H4 (cell line): ENCODE measurements at regions not wholly inside any gene's neighbourhood (a gene's known extent, or its start where the extent isn't known, plus 50 kb on each side); places are given as distances from the start of the nearest gene placed in this dataset.

ENCODE experiments used
- DNase-seq: peaks from one replicate; pipeline ENCODE4 v3.0.0-alpha.2; 2015; ENCODE audit warnings: low spot score

GRCh38 chr2:66382091-66382490, 52.8 kb upstream of the MEIS1 start:
- DNase-seq = no peak

- no peak for DNase-seq
These were observed 55.5 kb upstream of the MEIS1 start for GRCh38 chr2:66379473-66379872.

DNA sequence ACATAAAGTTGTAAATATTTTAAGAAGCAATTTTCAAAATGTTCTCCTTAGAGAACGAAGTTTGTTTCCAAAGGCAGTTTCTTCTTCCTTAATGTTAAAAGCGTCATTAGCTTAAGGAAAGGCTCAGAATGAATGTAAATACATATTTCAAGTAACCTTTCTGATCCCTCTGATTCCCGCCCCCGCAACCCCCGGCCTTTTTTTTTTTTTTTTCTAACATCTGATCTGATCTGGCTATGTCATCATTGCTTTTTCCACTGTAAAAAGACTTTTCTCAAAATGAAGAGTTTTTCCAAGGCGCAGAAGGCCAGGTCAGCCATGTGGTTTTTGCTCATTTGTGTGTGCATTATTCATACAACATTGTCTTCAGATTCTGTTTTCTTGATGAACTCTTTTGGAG, 57.1 kb upstream of the MEIS1 start:
- DNase-seq = no peak

- DNase-seq = no peak
These were observed 64.1 kb upstream of the MEIS1 start for GRCh38 chr2:66370824-66371223.

GRCh38 chr2:66366619-66367018, 68.3 kb upstream of the MEIS1 start:
- no peak for DNase-seq

DNA sequence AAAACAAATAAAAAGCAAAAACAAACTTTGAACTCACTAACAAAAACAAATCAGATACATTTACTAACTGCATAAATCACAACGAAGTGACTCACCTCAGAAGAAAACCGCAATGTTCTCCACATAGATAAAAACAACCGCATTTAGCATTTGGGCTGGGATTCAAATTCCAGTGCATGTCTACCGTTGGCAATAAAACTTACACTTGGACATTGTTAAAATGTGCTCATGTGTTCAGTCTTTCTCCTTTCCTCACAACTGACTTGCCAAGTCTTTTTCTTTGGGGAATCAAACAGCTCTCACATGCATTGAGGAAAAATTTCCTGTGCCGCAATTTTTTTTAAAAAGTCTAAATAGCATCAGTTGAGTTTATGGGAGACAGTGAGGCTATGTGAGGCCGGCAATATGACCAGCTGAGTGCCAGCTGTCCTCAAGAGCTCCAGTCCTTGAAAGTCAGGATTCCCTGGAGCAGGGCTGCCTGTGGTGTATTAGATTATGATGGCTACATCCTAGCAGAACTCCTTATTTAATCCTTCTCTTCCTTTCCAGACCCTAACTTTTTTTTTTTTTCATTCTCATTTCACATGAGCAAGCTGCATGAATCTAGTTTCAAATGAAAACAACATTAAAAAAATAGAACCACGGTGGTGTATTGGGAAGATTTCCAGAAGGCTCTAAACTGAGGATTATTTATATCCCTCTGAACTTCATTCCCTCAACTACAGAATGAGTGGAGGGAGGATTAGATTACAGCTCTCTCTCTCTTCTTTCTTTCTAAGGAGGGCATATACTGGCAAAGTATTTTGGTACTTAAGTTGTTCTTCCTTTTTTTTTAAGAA, 70.2 kb upstream of the MEIS1 start:
- DNase-seq = peak; percentile 91

DNA sequence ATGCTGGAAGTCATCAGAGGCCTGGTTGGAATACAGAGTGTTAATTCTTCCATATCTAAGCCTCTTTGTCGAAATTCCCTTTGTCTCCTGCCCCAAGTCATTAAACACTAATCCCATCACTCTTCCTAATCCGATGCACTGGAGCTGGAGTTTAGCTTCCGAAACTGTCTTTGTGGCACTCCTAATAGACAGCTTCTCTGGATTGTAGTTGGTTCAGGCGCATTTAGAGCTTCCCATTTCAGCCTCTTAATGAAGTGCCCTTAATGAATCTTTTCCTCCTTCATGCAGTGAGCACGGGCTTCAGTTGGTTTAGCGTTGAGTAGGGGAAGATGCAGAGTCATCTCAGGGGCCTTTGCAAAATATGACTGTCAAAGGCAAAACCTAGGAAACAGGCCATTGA, 72.2 kb upstream of the MEIS1 start:
- no peak for DNase-seq

DNA sequence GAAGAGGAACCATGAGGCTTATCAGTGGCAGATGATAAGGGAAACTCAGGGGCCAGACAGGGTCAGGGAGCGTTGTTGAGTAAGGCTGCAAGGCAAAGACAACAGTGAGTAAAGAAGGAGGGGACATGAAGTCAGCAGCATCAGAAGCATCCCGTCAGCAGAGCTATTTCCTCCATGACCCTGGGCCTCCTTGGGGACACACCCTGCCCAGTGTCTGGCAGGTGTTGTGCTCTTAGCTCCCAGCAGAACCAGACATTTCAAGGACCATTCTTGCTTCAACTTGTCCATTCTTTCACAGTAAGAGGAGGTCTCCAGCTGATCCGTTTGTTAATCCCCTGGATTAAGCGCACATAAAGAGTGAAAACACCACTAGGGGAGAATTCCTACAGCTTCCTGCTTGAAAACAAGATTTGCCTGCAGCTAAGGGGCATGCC, 88.7 kb upstream of the MEIS1 start:
- no peak for DNase-seq

DNA sequence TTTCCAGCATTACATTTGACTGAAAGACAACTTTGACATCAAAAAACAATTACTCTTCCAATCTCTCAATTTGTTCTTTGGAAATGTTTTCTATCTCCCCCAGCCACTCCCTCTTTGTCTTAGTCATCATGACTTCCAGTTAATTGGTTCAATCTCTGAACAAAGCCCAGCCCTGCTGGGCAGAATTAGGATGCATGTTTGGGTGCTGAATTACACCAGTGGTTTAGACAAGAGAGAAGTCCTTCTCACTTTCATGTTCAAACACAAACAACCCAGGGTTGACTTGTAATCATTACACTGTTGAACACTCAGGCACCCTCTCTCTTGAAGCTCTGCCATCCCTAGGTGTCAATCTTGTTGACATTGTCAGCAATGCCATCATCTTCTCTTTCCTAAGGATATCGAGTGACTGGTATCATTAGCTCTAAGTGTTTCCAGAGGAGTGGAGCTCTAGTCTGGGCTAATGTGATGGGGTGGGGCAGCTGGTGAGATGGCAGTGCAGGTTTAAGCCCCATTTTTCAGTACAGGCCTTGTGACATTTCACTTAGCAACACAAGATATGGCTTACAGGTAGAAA, 90.8 kb upstream of the MEIS1 start:
- no peak for DNase-seq

GRCh38 chr2:66343259-66343658, 91.7 kb upstream of the MEIS1 start:
- no peak for DNase-seq

DNA sequence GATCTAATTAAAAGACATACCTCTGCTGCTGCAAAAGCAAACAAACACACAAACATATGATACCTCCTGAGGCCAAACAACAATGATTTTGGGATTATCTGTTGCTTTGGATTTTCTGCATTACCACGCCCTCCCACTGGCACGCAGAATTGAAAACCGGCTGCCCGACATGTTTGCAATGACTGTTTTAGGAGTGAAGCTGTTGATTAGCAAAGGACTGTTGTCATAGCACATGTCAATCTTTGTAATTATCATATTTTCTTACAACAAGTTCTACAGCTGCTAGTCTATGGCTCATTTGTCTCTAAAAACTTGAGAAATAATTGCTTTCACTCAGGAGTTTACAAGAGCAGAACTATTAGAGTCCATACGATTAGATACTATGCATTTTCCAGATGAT, 94.4 kb upstream of the MEIS1 start:
- DNase-seq = no peak

- DNase-seq = peak; percentile 54
These were observed 100.5 kb upstream of the MEIS1 start for GRCh38 chr2:66334237-66335029.

GRCh38 chr2:66331176-66331575, 103.7 kb upstream of the MEIS1 start:
- DNase-seq = no peak

GRCh38 chr2:66329081-66329605, 105.8 kb upstream of the MEIS1 start:
- no peak for DNase-seq

DNA sequence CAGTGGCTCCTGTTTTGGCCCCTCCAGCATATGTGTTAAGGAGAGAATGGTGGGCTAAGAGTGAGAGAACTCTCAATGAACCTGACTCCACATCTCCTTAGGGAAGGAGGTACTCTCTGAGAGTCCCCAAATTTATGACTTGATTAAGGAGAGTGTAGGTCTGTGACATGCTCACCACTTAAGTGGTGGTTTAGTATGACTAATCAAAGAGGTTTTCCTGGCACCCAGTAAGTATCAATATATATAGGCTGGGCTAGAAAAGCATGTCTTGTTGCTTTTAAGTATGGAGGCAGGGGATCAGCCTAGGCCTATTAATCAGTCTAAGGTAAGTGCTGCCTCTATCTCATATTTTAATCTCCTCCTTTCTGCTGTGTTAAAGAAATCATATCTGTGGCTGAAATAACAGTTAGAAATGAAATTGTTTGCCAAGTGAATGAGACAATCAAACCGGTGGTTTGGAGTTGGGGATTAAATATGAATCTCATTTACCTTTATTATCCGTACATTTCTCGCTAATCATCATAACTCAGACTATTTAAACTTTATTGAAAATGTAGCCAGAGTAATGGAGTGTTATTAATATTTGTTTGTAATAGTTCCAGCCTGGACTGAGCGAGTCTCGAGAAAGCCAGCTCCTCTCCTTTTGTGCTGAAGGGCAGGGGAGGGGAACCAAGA, 107.7 kb upstream of the MEIS1 start:
- DNase-seq = no peak

DNA sequence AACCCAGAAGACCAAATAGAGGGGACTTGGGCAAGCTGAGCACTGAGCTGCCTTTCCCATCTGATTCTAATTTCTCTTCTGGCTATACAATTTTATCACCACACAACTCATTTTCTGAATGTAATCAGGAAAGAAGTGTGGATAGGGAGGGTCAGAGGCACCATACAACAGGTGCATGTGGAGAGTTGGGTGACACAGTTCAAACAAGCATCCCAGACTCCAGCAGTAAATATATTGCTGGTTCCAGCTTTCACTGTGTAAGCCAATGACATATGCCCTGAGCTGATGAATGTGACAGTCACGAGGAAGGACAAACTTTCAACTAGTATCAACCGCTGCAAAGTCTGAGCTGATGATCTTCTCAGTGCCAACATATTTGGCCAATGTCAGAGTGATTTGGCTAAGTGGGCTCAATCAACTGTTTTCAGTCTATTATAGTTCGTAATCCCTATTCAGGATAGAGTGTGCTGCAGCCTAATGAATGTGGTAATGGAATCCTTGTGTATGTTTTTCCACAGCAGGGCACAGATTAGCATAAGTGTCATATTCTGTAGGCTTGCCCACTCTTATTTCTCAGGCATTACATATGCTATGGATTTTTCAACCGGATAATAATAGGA, 109.9 kb upstream of the MEIS1 start:
- no peak for DNase-seq

GRCh38 chr2:66324356-66324755, 110.6 kb upstream of the MEIS1 start:
- DNase-seq = no peak

DNA sequence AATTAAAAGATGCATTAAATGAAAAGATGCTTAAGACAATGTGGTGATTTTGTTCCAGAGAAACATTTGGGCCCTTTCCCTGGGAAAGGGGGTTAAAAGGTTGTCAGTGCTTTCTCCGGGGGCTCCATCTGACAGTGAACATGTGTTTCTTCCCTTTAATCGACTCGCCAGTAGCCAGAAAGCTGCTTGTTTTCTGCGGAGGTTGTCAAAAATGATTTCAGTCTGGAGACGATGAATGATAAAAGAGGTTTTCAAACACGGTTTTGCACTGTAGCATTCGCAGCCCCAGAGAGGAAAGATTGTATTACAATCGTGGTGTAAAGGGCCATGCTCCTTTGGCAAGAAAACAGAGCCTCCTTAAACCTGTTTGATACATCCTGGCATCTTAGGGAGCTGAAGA, 111.5 kb upstream of the MEIS1 start:
- no peak for DNase-seq

GRCh38 chr2:66322506-66323260, 112.2 kb upstream of the MEIS1 start:
- no peak for DNase-seq

DNA sequence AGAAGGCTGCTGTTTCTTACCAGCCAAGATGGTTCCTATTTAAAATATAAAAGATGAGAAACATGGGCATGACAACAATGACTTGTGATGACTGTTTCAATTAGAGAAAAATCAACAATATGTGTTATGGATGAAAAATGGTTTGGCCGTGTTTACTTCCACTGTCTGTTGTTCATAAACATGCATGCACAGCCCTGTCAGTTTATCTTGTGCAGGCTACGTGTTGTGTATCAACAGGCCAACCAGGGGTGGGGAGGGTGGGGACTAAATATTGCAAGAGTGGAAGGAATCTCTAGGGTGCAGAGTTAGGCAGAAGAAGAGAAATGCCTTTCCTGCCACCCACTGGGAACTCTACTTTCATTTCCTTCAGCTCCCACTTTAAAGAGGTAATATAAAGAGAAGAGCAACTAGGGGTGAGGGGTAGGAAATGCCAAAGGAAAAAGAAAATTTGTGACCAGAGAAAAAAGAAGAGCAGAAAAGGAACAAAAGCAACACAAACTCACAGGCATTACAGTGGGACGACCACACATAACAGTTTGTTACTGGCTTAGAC, 116.8 kb upstream of the MEIS1 start:
- DNase-seq = no peak
